ENCODE measurements at regions not wholly inside any gene's neighbourhood (a gene's known extent, or its start where the extent isn't known, plus 50 kb on each side); places are given as distances from the start of the nearest gene placed in this dataset.

DNA sequence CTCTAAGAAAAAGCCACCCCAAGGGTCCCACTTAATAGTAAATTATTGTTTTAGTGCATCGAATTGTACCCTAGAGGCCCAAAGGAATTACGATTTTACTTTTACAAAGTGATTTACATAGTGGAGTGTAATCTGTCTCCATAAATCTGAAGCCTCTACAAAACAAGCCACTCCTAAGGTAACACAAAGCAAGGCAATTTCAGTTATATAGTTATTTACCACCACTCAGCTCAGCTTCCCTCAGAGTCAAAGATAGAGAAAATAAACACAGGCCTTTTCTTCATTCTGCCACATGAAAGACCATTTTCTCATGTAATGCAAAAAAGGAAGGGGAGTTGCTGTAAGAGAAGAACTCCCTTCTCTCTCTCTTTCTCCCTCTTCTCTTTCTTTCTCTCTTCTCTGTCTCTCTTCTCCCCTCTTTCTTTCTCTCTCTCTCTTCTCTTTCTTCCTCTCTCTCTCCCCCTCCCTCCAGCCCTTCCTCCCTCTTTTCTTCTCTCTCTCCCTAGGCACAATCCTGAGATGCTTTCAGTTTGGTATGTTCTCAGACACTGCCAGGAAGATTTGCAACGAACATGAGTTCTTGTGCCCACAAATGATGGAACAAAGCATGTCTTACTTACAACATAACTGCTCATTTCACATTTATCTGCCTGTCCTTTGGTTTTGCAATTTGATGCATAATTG, 264.5 kb downstream of the BCL2 start:
- TF ChIP-seq, protein P1, sequence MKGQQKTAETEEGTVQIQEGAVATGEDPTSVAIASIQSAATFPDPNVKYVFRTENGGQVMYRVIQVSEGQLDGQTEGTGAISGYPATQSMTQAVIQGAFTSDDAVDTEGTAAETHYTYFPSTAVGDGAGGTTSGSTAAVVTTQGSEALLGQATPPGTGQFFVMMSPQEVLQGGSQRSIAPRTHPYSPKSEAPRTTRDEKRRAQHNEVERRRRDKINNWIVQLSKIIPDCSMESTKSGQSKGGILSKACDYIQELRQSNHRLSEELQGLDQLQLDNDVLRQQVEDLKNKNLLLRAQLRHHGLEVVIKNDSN (IDR thresholded peaks at IDR 0.05) = no peak
- TF ChIP-seq TEAD4 (IDR thresholded peaks at IDR 0.05) = no peak

DNA sequence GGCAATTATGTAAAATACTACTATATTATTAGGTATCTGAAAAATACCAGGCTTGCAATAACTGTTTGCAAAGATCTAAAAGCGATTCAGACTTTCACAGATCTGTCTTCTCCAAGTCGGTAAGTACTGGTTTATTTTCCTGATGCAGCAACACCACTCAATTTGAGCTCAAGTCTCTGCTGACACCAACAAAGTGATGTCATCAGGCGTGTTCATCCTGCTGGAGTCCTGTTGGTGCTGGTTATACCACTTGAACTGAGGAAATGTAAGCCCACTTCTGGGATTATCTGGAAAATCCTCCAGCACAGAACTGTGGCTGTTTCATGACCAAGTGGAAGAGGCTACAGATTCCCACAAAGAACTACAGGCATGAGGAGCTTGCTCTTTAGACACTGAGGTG, 267.6 kb downstream of the BCL2 start:
- TF ChIP-seq FOXM1 (IDR thresholded peaks at IDR 0.05; ENCODE audit: borderline replicate concordance, low read depth) = no peak
- TF ChIP-seq, protein P2, sequence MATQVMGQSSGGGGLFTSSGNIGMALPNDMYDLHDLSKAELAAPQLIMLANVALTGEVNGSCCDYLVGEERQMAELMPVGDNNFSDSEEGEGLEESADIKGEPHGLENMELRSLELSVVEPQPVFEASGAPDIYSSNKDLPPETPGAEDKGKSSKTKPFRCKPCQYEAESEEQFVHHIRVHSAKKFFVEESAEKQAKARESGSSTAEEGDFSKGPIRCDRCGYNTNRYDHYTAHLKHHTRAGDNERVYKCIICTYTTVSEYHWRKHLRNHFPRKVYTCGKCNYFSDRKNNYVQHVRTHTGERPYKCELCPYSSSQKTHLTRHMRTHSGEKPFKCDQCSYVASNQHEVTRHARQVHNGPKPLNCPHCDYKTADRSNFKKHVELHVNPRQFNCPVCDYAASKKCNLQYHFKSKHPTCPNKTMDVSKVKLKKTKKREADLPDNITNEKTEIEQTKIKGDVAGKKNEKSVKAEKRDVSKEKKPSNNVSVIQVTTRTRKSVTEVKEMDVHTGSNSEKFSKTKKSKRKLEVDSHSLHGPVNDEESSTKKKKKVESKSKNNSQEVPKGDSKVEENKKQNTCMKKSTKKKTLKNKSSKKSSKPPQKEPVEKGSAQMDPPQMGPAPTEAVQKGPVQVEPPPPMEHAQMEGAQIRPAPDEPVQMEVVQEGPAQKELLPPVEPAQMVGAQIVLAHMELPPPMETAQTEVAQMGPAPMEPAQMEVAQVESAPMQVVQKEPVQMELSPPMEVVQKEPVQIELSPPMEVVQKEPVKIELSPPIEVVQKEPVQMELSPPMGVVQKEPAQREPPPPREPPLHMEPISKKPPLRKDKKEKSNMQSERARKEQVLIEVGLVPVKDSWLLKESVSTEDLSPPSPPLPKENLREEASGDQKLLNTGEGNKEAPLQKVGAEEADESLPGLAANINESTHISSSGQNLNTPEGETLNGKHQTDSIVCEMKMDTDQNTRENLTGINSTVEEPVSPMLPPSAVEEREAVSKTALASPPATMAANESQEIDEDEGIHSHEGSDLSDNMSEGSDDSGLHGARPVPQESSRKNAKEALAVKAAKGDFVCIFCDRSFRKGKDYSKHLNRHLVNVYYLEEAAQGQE (IDR thresholded peaks at IDR 0.05; ENCODE audit: low read depth) = no peak
- TF ChIP-seq, protein P1 (IDR thresholded peaks at IDR 0.05) = no peak
- no peak for TF ChIP-seq TEAD4 (IDR thresholded peaks at IDR 0.05)
- TF ChIP-seq CEBPB (IDR thresholded peaks at IDR 0.05) = no peak
- no peak for TF ChIP-seq EGR1 (IDR thresholded peaks at IDR 0.05)
- TF ChIP-seq ZBTB7A (IDR thresholded peaks at IDR 0.05; ENCODE audit: low read depth) = no peak
- no peak for TF ChIP-seq TCF12 (IDR thresholded peaks at IDR 0.05; ENCODE audit: low read depth)
- no peak for TF ChIP-seq CREB1 (IDR thresholded peaks at IDR 0.05; ENCODE audit: low read depth)
- no peak for TF ChIP-seq YY1 (IDR thresholded peaks at IDR 0.05; ENCODE audit: low read depth)
- no peak for TF ChIP-seq RAD21 (IDR thresholded peaks at IDR 0.05; ENCODE audit: low read depth)
- TF ChIP-seq NFIC (IDR thresholded peaks at IDR 0.05) = no peak
- TF ChIP-seq TAF1 (IDR thresholded peaks at IDR 0.05; ENCODE audit: low read depth) = no peak
- TF ChIP-seq, protein P3, sequence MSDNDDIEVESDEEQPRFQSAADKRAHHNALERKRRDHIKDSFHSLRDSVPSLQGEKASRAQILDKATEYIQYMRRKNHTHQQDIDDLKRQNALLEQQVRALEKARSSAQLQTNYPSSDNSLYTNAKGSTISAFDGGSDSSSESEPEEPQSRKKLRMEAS (IDR thresholded peaks at IDR 0.05) = no peak
- no peak for TF ChIP-seq EP300 (IDR thresholded peaks at IDR 0.05; ENCODE audit: borderline replicate concordance)

DNA sequence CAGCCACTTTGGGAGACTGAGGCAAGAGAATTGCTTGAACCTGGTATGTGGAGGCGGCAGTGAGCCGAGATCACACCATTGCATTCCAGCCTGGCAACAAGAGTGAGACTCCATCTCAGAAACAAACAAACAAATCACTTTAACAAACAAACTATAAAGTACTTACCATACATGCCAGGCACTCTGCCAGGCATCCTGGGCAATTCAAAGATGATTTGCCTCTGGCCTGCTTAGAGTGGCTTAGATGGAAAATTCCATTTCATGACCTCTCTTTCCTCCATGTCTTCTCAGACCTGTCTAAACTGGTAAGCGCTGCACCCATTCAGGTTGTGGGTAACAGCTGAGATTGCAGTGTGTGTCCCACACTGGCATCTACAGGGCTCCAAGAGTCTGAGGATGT, 273.2 kb downstream of the BCL2 start:
- TF ChIP-seq TAF1 (IDR thresholded peaks at IDR 0.05; ENCODE audit: low read depth) (no peak), YY1 (IDR thresholded peaks at IDR 0.05; ENCODE audit: low read depth) (no peak), TEAD4 (IDR thresholded peaks at IDR 0.05) (no peak), EGR1 (IDR thresholded peaks at IDR 0.05) (no peak), ZBTB7A (IDR thresholded peaks at IDR 0.05; ENCODE audit: low read depth) (no peak), NFIC (IDR thresholded peaks at IDR 0.05) (no peak), TCF12 (IDR thresholded peaks at IDR 0.05; ENCODE audit: low read depth) (no peak), CEBPB (IDR thresholded peaks at IDR 0.05) (no peak), CREB1 (IDR thresholded peaks at IDR 0.05; ENCODE audit: low read depth) (no peak), RAD21 (IDR thresholded peaks at IDR 0.05; ENCODE audit: low read depth) (no peak), FOXM1 (IDR thresholded peaks at IDR 0.05; ENCODE audit: borderline replicate concordance, low read depth) (no peak), EP300 (IDR thresholded peaks at IDR 0.05; ENCODE audit: borderline replicate concordance) (no peak)
- TF ChIP-seq, protein P1 (IDR thresholded peaks at IDR 0.05) = no peak
- TF ChIP-seq, protein P3 (IDR thresholded peaks at IDR 0.05) = no peak
- TF ChIP-seq, protein P2 (IDR thresholded peaks at IDR 0.05; ENCODE audit: low read depth) = no peak

DNA sequence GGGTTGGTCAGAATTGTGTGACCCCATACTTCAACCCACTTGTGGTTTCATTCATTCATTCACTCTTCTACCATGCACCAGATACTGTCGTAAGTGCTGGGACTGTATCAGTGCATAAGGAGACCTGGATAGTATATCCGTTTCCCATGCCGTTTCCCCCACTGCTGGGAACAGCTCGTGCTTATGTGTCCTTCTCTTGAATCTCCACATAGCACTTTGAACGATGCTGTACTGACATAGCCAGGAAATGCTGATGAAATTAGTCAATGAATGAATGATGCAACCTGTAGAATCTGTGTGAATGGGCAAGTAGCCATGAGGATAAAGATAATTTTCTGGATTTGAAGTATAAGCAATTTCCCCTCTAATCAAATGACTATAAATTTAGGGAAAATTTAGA, 276.1 kb downstream of the BCL2 start:
- TF ChIP-seq FOXM1 (IDR thresholded peaks at IDR 0.05; ENCODE audit: borderline replicate concordance, low read depth) = no peak
- TF ChIP-seq, protein P2 (IDR thresholded peaks at IDR 0.05; ENCODE audit: low read depth) = no peak
- TF ChIP-seq NFIC (IDR thresholded peaks at IDR 0.05) = no peak
- TF ChIP-seq, protein P1 (IDR thresholded peaks at IDR 0.05) = no peak
- no peak for TF ChIP-seq TAF1 (IDR thresholded peaks at IDR 0.05; ENCODE audit: low read depth)
- TF ChIP-seq EGR1 (IDR thresholded peaks at IDR 0.05) = no peak
- no peak for TF ChIP-seq ZBTB7A (IDR thresholded peaks at IDR 0.05; ENCODE audit: low read depth)
- no peak for TF ChIP-seq EP300 (IDR thresholded peaks at IDR 0.05; ENCODE audit: borderline replicate concordance)
- TF ChIP-seq, protein P3 (IDR thresholded peaks at IDR 0.05) = no peak
- TF ChIP-seq TEAD4 (IDR thresholded peaks at IDR 0.05) = no peak
- TF ChIP-seq TCF12 (IDR thresholded peaks at IDR 0.05; ENCODE audit: low read depth) = no peak
- no peak for TF ChIP-seq RAD21 (IDR thresholded peaks at IDR 0.05; ENCODE audit: low read depth)
- TF ChIP-seq CEBPB (IDR thresholded peaks at IDR 0.05) = no peak
- no peak for TF ChIP-seq YY1 (IDR thresholded peaks at IDR 0.05; ENCODE audit: low read depth)
- TF ChIP-seq CREB1 (IDR thresholded peaks at IDR 0.05; ENCODE audit: low read depth) = no peak

Data from Ishikawa (cell line).